ENCODE measurements at regions not wholly inside any gene's neighbourhood (a gene's known extent, or its start where the extent isn't known, plus 50 kb on each side); places are given as distances from the start of the nearest gene placed in this dataset.

GRCh38 chr6:9086331-9086730, 651.0 kb upstream of the SLC35B3 start:
- Histone ChIP-seq H3K27me3 (ENCODE audit: control insufficient read depth, insufficient read depth, low read length) (no peaks in the 10 kb centered on the region), H4K91ac (ENCODE audit: insufficient read depth, low read depth, low read length) (no peak overlapping the region), H3K9me1 (ENCODE audit: insufficient read depth, low read length) (no peaks in the 10 kb centered on the region), H2BK5ac (ENCODE audit: low read depth, low read length, poor library complexity, severe bottlenecking) (no peak overlapping the region), H3K9ac (ENCODE audit: low read depth, low read length) (no peak overlapping the region), H3K56ac (ENCODE audit: extremely low read depth, insufficient read depth, low read length) (no peak overlapping the region), H2AK9ac (replicated peaks; ENCODE audit: low read depth, low read length, poor library complexity) (no peak overlapping the region), H4K5ac (ENCODE audit: low read depth, low read length) (no peak overlapping the region), H4K8ac (ENCODE audit: low read depth in 2 of 2, low read length in 2 of 2) (no peak overlapping the region), H2BK120ac (ENCODE audit: low read depth, low read length) (no peak overlapping the region), H2AK5ac (ENCODE audit: low read depth, low read length) (no peak overlapping the region), H3K79me1 (ENCODE audit: low read depth in 1 of 2, low read length in 2 of 2) (no peaks in the 10 kb centered on the region), H3K18ac (ENCODE audit: low read depth, low read length) (no peak overlapping the region), H3K4ac (ENCODE audit: low read depth, low read length) (no peak overlapping the region), H2BK20ac (ENCODE audit: low read depth, low read length) (no peak overlapping the region), H3K4me1 (ENCODE audit: control insufficient read depth, insufficient read depth, low read length) (no peaks in the 10 kb centered on the region), H3K27ac (ENCODE audit: insufficient read depth, low read length) (no peak overlapping the region), H2BK15ac (ENCODE audit: low read depth, low read length) (no peak overlapping the region), H3K4me3 (ENCODE audit: insufficient read depth, low read depth, low read length) (no peak overlapping the region), H2AFZ (replicated peaks; ENCODE audit: low read length, poor library complexity) (no peak overlapping the region), H3K23ac (ENCODE audit: low read depth, low read length) (no peak overlapping the region), H3K36me3 (ENCODE audit: control insufficient read depth, insufficient read depth, low read length) (no peaks in the 10 kb centered on the region), H3K14ac (replicated peaks; ENCODE audit: low read depth, low read length) (no peak overlapping the region), H4K20me1 (ENCODE audit: insufficient read depth, low read length) (no peaks in the 10 kb centered on the region), H3K4me2 (ENCODE audit: low read depth, low read length) (no peak overlapping the region), H3K9me3 (ENCODE audit: control insufficient read depth, insufficient read depth, low read length) (no peaks in the 10 kb centered on the region)
- ATAC-seq (ENCODE audit: low read depth) = no peak
- 40% methylated on average over 1 of the region's 4 CpGs; no CpG with 5 or more reads in 1 of the 2 experiments for WGBS, 2 experiments (ENCODE audit: extremely low coverage in 2 of 2, insufficient read length in 1 of 2)
- intact Hi-C loops (cut with micrococcal nuclease) (no loop called here), in situ Hi-C loops (cut with MboI; ENCODE audit: low sequenced_read_pairs) (no loop called here), dilution Hi-C loops (cut with HindIII; ENCODE audit: low sequenced_read_pairs, unreplicated experiment) (no loop called here)
- no peak for DNase-seq
- TF ChIP-seq RCOR1 (IDR thresholded peaks at IDR 0.05; ENCODE audit: insufficient replicate concordance, low read length) (no peak), CTCF (conservative IDR thresholded peaks at IDR 0.05; ENCODE audit: low read depth, low read length) (no peak), RAD21 (IDR thresholded peaks at IDR 0.05; ENCODE audit: low read length) (no peak), BHLHE40 (IDR thresholded peaks at IDR 0.05; ENCODE audit: low read depth, low read length) (no peak), USF2 (IDR thresholded peaks at IDR 0.05; ENCODE audit: low read depth, low read length) (no peak), ELK1 (IDR thresholded peaks at IDR 0.05; ENCODE audit: borderline replicate concordance, low read depth, low read length) (no peak), MXI1 (IDR thresholded peaks at IDR 0.05; ENCODE audit: borderline replicate concordance, low read depth, low read length) (no peak), MAZ (IDR thresholded peaks at IDR 0.05; ENCODE audit: borderline replicate concordance, low read depth, low read length) (no peak), SMC3 (IDR thresholded peaks at IDR 0.05; ENCODE audit: low read depth, low read length) (no peak), CEBPB (IDR thresholded peaks at IDR 0.05; ENCODE audit: low read depth, low read length) (no peak), CHD1 (IDR thresholded peaks at IDR 0.05; ENCODE audit: low read depth, low read length) (no peak), FOS (IDR thresholded peaks at IDR 0.05; ENCODE audit: low read depth, low read length) (no peak), NFE2L2 (IDR thresholded peaks at IDR 0.05; ENCODE audit: low read depth, low read length) (no peak), POLR2A (IDR thresholded peaks at IDR 0.05; ENCODE audit: low read depth, low read length) (no peak), RFX5 (IDR thresholded peaks at IDR 0.05; ENCODE audit: low read depth, low read length) (no peak), MAFK (IDR thresholded peaks at IDR 0.05; ENCODE audit: low read depth, low read length) (no peak)
- ChIA-PET CTCF (no interaction called here), POLR2A (ENCODE audit: unreplicated experiment) (no interaction called here)
- no TSS peak for BruUV-seq (replicated peaks)
